LHCN-M2 (cell line): ENCODE measurements at regions not wholly inside any gene's neighbourhood (a gene's known extent, or its start where the extent isn't known, plus 50 kb on each side); places are given as distances from the start of the nearest gene placed in this dataset.
"Not testable (repeated sequence)": the region's sequence is repeated elsewhere in the genome, so short reads cannot be mapped to it uniquely, and the experiment has no call there.

ENCODE experiments used
- DNase-seq: peaks from one replicate; pipeline ENCODE4 v3.0.0-alpha.2; 2012; ENCODE audit warnings: low read depth

DNA sequence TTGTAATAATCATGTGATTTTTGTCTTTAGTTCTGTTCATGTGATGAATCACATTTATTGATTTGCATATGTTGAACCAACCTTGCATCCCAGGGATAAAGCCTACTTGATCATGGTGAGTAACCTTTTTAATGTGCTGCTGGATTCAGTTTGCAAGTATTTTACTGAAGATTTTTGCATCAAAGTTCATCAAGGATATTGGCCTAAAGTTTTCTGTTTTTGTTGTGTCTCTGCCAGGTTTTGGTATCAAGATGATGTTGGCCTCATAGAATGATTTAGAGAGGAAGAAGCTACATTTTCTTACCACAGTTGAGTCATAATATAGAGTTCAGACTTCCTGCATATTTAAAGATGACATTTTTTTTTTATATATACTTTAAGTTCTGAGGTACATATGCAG is 455.9 kb downstream of the PLPP3 start:
- DNase-seq: peak; percentile 72

DNA sequence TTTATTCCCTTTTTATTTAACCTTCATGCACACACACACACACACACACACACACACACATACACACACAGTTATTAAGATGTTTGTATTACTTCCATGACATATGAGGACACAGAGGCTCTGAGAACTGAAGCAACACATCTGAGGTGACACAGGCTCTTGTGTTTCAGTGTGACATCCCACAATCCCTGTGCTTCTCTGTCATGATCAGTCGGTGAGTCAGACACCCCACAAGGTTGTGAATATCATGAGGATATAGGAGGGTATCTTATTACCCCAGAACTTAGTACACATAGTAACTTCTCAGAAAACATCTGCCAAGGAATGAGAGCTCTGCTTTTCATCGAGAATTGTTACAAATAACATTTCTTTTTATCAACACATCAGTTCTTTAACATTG is 459.3 kb downstream of the PLPP3 start:
- peak; percentile 79 for DNase-seq

DNA sequence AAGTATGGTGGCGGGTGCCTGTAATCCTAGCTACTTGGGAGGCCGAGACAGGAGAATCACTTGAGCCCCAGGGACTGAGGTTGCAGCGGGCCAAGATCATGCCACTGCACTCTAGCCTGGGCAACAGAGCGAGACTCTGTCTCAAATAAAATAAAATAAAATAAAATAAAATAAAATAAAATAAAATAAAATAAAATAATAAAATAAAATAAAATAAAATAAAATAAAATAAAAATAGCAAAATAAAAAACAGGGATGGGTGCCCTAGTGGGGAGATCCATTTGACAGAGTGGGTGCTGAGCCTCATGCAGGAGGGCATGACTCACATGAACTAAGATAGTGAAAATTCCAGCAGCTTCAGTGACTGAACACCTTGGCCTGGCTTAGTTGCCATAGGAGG is 460.7 kb downstream of the PLPP3 start:
- DNase-seq: not testable (repeated sequence)

DNA sequence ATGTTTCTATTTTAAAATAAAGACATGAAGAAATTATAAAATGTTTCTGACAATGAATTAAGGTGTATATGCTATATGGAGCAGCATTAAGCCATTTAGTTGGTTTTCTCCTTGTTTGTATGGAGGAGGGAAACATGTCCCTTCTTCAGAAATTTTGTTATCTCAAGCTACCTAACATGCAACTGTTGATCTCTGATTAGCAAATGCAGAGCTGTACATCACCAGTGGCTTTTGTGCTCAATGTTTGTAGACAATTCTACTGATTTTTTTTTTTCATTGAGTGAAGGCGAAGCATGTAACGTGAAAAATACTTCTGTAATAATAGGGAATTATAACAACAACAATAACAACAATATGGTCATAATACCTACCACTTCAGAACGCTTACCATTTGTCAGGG is 463.7 kb downstream of the PLPP3 start:
- no peak for DNase-seq

DNA sequence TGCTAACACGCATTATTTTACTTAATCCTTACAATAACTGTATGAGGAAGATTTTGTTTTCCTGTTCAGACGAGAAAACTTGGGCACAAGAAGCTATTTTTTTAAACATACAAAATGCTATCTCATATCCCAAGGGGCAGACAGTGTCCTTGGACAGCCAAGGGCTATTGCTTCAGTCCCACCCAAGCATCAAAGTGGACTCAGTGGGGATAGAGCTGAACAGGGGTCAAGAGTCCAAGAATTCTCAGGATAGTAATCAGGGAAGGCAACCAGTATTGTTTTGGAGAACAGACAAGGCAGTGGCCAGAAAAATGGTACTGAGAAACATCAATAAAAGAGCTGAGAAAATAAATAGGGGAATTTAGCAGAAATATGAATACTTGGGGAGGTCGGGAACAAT is 465.7 kb downstream of the PLPP3 start:
- no peak for DNase-seq

DNA sequence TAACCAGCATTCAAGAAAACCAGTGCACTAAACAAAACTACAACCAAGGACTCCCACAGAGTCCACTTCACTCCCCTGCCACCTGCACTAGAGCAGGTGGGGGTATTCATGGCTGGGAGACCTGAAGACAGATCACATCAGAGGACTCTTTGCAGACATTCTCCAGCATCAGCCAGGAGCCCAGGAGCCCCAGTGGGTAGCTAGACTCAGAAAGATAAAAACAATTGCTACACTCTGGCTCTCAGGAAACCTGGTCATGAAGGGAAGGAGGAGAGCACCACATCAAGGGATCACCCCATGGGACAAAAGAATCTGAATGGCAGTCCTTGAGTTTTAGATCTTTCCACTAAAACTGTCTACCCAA is 472.1 kb downstream of the PLPP3 start:
- DNase-seq: no peak

DNA sequence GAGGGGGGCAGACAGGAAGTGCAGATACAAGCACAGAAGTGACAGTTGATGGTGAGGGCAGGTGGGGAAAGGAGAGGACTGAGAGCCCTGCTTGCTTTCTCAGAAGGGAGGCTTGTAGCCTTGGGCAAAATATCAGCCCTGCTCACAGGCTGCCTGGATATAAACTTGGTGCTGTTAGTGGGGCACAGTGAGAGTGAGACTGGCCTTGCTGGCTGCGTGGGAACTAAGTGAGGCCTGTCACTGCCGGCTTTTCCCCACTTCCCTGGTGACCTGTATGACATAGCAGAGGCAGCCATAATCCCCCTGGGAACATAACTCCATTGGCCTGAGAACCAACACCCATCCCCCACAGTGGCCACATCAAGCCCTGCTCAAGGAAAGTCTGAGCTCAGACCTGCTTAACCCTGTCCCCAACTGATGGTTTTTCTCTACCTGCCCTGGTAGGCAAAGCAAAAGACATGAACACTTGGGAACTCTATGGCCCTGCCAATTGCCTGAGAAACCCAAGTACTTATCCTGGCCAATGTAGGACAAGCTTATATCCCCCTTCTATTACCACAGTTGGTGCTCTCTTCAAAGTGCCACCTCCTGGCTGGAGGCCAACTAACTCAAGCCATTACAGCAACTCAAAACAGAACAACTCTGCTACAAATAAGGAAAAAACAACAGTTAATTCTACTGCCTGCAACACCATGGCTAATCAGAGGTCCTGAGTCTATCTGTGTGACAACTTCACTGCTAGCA is 472.7 kb downstream of the PLPP3 start:
- no peak for DNase-seq

DNA sequence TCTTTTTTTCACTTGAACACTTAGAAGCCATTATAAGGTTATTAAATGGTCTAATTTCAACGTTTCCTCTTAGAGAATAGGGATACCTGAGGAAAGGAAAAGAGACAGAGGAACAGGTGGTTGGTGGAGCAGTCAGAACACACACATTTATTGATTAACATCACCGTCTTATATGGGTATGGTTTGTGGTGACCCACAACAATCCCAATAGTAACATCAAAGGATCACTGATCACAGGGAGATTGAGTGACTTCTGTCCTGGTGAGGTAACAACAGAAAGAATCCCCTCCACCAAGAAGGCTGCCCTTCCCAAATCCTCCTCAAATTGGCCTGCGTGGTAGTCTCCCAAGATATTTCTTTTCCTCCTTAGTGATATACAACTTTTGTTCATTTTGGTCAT is 474.0 kb downstream of the PLPP3 start:
- no peak for DNase-seq

DNA sequence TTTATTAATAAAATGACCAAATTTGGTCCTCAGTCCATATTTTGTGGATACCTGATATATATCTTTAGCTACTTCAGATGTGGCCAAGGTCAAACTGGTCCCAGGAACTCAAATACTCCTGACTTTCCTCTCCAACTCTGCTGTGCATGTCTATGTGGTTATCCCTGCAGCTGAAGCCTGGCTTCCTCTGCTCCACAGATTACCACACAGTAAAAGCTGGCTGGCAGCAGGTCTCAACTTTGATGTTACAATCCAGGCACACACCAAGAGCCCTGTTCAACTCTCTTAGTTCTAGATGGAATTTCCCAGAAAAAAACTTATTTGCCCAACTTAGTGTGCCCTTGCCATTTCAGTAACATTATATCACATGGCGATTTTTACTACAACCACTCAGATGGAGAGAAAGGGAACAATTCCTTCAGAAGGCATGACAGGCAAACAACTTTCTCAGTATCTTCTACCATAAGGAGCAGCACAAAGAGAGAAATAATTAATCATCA is 479.5 kb downstream of the PLPP3 start:
- no peak for DNase-seq

DNA sequence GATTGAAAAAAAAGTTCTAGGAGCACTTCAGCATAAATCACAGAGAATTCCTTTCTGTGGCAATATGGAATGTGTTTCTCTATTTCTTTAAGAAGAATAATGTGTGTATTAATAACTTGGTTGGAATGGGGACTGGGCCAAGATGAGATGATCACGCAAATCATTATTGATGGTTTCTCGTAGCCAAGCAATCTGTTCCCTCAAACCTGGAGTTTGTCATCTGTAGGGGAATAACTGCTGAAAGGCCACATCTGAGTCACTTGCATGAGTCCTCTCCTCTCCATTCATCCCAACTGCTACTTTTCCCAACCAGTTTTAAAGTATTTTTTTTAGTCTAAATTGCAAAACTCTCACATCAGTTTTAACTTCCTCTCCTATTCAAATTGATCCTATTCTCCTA is 480.4 kb downstream of the PLPP3 start:
- DNase-seq: peak; percentile 45

DNA sequence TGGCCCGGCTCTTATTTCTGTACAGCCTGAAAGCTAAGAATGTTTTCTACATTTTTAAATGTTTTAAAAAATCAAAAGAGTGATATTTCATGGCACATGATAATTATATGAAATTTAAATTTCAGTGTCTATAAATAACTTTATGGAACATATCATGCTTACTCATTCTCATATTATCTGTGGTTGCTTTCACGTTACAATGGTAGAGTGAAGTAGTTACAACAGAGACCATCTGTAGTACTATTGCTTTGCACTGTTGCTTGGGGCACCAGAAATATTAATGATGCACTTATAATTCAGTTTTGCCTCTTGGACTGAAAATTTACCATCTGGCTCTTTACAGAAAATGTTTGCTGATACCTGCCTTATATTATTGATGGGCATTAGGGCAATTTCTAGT is 481.6 kb downstream of the PLPP3 start:
- no peak for DNase-seq

DNA sequence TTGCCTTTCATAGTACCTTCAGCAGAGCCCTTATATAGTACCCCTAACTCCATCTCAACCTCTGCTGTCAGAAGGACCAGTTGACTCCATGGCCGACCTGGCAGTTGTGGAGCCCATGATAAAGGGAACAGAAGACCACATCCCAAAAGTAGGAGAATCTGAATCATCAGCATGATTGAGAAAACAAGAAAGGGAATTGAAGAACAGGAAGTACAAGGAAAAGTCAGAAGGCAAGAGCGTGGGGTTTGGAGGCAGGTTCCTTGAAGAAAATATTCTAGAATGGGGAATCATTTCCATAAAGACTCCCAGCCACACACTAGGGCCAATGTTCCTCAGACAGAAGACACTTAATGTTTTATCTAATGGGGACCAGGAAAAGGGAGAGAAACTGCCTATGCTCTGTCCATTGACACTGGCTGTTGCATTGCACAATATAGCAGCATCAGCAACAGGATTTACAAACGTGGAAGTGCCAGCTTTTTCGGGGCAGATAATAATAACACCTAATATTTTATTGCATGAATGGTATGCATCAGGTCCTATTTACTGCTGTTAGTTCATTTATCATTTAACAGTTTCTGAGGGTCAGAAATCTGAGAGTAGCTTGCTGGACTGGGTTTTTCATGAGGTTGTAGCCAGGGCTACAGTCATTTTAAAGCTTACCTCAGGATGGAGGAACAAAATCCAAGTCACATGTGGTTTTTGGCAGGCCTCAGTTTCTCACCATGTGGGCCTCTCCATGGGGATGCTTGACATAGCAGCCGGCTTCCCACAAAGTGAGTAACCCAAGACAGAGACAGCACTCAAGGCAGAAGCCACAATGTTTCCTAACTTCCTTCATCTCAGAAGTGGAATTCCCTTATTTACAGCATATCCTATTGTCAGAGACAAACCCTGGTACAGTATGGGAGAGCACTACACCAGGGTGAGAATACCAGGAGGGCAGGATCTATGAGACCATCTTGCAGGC is 483.4 kb downstream of the PLPP3 start:
- peak; percentile 76 for DNase-seq

DNA sequence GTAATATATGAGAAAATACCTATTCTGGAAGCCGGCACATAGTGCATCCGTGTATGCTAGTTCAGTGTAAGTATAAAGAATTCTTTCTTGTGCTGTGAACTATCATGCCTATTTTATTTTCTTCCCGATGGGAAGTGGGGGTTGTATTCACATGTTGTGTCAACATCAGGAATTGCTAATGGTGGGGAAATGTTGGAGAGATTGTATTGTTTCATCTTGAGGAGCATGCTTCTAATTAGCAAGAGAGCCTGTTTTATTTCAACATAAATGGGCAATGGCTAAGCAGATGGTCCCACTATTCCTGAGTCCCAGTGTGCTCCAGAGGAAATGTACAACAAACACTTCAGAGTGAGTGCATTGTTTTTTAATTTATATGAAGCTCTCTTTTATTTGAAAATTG is 485.2 kb downstream of the PLPP3 start:
- no peak for DNase-seq

DNA sequence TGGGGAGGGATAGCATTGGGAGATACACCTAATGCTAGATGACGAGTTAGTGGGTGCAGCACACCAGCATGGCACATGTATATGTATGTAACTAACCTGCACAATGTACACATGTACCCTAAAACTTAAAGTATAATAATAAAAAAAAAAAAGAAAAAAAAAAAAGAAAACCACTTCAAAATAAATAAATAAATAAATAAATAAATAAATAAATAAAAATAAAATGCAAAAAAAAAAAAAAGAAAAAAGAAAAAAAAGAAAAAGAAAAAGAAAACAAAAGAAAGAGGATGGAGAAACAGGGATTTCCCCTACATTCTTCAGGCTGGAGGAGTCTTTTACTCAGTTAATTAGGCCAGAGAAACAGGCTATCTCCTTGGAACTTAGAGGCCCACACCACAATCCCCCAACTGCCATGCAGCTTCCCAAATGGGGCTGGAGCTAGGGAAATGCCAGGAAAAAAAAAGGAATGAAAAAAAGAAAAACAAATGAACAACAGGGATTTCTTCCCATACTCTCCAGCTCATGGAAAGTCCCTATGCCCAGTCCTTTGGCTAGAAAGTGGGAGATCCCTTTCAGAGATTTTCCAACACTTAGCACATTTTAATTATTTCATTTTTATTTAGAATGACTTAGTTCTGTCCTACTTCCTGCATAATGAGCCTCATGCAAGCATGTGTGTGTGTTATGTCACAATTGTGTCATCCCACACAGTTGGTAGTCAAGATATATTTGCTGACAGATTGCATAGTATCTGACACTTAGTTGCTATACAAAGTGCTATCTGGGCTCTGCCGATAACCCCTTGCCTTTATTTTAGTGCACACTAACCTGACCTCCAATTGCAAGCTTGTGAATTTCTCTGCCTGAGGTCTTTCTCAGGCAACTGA is 486.4 kb downstream of the PLPP3 start:
- no peak for DNase-seq

DNA sequence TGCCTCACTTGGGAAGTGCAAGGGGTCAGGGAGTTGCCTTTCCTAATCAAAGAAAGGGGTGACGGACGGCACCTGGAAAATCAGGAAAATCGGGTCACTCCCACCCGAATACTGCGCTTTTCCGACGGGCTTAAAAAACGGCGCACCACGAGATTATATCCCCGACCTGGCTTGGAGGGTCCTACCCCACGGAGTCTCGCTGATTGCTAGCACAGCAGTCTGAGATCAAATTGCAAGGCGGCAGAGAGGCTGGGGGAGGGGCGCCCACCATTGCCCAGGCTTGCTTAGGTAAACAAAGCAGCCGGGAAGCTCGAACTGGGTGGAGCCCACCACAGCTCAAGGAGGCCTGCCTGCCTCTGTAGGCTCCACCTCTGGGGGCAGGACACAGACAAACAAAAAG is 489.5 kb downstream of the PLPP3 start:
- not testable (repeated sequence) for DNase-seq

DNA sequence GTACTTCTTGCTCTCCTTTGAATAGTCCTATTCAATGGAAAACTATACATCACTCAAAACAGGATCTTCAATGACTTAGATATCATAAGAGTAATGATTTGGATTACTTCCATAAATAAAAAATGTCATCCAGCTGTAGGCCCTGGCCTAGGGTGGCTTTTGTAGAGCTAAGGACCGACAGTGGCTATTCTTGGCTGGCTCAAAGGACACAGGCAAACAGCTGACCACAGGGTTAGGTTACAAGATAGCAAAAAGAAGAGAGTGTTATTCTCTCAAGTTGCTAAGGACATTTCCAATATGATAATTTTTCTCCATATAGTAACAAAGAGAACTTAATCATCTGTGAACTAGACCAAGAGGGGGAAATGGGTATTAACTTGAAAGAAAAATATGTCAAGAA is 495.1 kb downstream of the PLPP3 start:
- DNase-seq: no peak

DNA sequence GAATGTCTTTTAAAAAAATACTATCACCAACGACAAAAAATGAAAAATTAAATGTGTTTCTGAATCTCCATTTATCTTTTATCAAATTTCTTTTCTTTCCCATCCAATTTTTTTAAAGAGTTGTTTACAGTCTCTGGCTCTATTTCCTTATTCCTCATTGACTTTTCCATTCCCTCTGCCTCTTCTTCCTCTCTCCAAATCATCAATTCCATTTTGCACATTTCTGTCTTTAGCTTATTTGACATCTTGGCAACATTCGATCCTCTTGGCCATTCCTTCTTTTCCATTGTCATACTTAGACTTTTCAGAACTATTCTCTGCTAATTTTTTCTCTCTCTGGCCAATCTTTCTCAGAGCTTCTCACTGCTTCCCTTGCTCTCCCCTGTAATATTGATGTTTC is 497.6 kb downstream of the PLPP3 start:
- no peak for DNase-seq

DNA sequence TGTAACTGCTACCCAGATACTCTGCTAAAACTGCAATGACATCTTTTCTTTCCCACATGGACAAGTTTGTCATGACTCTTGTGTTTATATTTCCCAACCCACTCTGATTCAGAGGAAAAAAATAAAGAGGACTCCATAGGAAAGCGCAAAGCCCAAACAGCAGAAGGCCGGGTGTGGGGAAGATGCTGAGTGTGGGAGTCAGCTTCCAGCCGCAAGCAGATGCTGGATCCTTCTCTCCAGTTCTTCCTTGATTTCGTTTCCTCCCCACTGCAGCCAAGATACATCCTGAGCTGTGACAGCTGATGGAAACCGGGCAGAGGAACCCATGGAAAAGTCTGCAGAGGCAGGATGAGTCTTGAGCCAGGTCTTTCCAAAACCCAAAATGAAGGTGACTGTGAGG is 498.2 kb downstream of the PLPP3 start:
- DNase-seq: peak; percentile 91

DNA sequence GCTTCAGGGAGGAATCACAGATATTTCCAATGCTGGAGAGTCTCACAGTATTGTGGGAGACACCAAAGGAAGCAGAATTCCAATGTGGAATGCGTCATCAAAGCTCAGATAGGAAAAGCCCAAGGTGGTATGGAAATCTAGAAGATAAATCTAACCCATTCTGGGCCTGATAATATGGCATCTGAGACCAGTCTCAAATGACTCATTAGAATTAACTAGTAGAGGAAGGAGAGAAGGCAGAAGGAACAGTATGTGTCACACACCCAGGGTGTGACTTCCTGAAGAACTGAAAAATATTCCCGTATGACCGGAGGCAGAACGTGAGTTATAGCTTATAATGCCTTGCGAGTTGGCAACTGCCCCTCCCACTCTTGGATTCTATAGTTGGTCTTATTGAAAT is 499.2 kb downstream of the PLPP3 start:
- DNase-seq: peak; percentile 33

DNA sequence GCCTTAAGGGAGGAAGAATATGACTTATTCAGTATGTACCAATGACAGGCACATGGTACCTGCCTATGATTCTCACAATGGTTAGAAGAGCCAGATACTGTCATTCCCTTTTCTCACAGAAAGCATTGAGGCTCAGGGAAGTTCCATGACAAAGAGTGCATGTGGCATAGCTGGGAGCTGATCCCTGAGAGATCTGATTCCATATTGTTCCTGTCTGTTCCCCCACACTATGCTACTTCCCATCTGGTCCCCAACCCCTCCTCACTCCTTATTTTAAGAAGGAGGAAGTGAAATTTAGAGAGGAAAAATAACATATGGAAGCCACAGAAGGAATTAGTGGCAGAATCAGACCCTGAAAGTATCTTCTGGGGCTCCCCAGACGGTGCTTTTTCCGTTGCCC is 500.0 kb downstream of the PLPP3 start:
- no peak for DNase-seq

DNA sequence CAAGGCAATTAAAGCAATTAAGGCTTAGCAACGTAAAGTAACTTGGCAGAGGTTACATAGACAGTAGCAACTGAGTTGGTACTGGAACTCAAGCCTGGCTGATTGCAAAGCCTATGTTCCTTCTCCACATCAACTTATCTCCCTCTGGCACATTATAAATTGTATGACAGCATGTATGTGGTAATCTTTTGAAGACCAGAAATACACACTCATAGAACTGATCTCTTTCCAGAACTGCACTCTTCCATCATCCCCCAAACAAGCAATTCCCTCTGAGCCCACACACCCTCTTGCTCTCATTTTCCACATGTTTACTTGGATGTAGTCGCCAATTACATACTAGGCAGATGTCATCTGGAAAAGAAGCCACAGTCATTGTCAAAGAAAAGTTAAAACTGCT is 502.2 kb downstream of the PLPP3 start:
- DNase-seq: no peak
